Colon (tissue), 2 donors: ENCODE measurements at regions not wholly inside any gene's neighbourhood (a gene's known extent, or its start where the extent isn't known, plus 50 kb on each side); places are given as distances from the start of the nearest gene placed in this dataset.
"Not testable (repeated sequence)": the region's sequence is repeated elsewhere in the genome, so short reads cannot be mapped to it uniquely, and the experiment has no call there.

Source experiments
- FAIRE-seq: peaks from 2 replicates; lab custom pipeline; 2012; peaks lifted over from hg19 to GRCh38; lab: Jason Lieb, UNC
- donor health status: control.
- donor health status: control.

- FAIRE-seq = no peak
These were observed 355.7 kb upstream of the NOCT start for GRCh38 chr4:138659812-138660316.

- FAIRE-seq = no peak
These were observed 356.4 kb upstream of the NOCT start for GRCh38 chr4:138659037-138659811.

GRCh38 chr4:138658518-138658917 is 357.1 kb upstream of the NOCT start:
- FAIRE-seq = no peak

GRCh38 chr4:138656990-138657389 is 358.6 kb upstream of the NOCT start:
- no peak for FAIRE-seq

- FAIRE-seq = no peak
These were observed 359.6 kb upstream of the NOCT start for GRCh38 chr4:138655985-138656384.

- FAIRE-seq = no peak
These were observed 360.3 kb upstream of the NOCT start for GRCh38 chr4:138655286-138655685.

- no peak for FAIRE-seq
These were observed 364.6 kb upstream of the NOCT start for GRCh38 chr4:138650929-138651448.

- FAIRE-seq = no peak
These were observed 365.1 kb upstream of the NOCT start for GRCh38 chr4:138650495-138650894.

- FAIRE-seq = no peak
These were observed 368.1 kb upstream of the NOCT start for GRCh38 chr4:138647433-138647832.

- no peak for FAIRE-seq
These were observed 369.2 kb upstream of the NOCT start for GRCh38 chr4:138646383-138646782.

- FAIRE-seq = no peak
These were observed 370.3 kb upstream of the NOCT start for GRCh38 chr4:138645289-138645688.

- no peak for FAIRE-seq
These were observed 371.3 kb upstream of the NOCT start for GRCh38 chr4:138644322-138644721.

- no peak for FAIRE-seq
These were observed 371.8 kb upstream of the NOCT start for GRCh38 chr4:138643827-138644226.

- no peak for FAIRE-seq
These were observed 376.4 kb upstream of the NOCT start for GRCh38 chr4:138639018-138639741.

- no peak for FAIRE-seq
These were observed 378.8 kb upstream of the NOCT start for GRCh38 chr4:138636781-138637180.

- FAIRE-seq = no peak
These were observed 380.7 kb upstream of the NOCT start for GRCh38 chr4:138634915-138635314.

- FAIRE-seq = no peak
These were observed 382.0 kb upstream of the NOCT start for GRCh38 chr4:138633580-138633904.

- FAIRE-seq = no peak
These were observed 382.6 kb upstream of the NOCT start for GRCh38 chr4:138632856-138633579.

GRCh38 chr4:138630666-138631065 is 384.9 kb upstream of the NOCT start:
- no peak for FAIRE-seq

- no peak for FAIRE-seq
These were observed 385.9 kb upstream of the NOCT start for GRCh38 chr4:138629669-138630068.

GRCh38 chr4:138627096-138627495 is 384.9 kb upstream of the SLC7A11 start:
- no peak for FAIRE-seq

- not testable (repeated sequence) for FAIRE-seq
These were observed 380.2 kb upstream of the SLC7A11 start for GRCh38 chr4:138622362-138622761.

- FAIRE-seq = no peak
These were observed 374.6 kb upstream of the SLC7A11 start for GRCh38 chr4:138616775-138617174.
